Heart right ventricle (tissue), 16 donors: ENCODE measurements at regions not wholly inside any gene's neighbourhood (a gene's known extent, or its start where the extent isn't known, plus 50 kb on each side); places are given as distances from the start of the nearest gene placed in this dataset.

Experiments used
- ATAC-seq, 8 donors: fragments of 200-7000 bp; cut with Tn5 transposase; one replicate each; pipeline ENCODE4 v1.9.1; 2020; ENCODE audit warnings: mild to moderate bottlenecking in 8 of 8, moderate library complexity in 8 of 8, moderate number of reproducible peaks in 1 of 8
- DNase-seq, 2 donors: peaks; one replicate each; pipeline ENCODE4 v3.0.0-alpha.2; 2020
- H3K27ac ChIP-seq, 10 donors: fragments of 200-600 bp; sonication (generic) in 2 of 10; one replicate each; pipeline versions ENCODE4 v1.5.0 to v1.8.0; 2020 to 2022; ENCODE audit warnings: mild to moderate bottlenecking in 3 of 10
- H3K27me3 ChIP-seq, 7 donors: fragments of 200-600 bp; one replicate each; pipeline ENCODE4 v1.8.0; 2021 to 2022; ENCODE audit warnings: mild to moderate bottlenecking in 2 of 7
- H3K36me3 ChIP-seq, 9 donors: fragments of 200-600 bp; sonication (generic) in 1 of 9; one replicate each; pipeline versions ENCODE4 v1.5.0 to v1.8.0; 2020 to 2022; ENCODE audit warnings: mild to moderate bottlenecking in 2 of 9
- H3K4me1 ChIP-seq, 9 donors: fragments of 200-600 bp; sonication (generic) in 1 of 9; one replicate each; pipeline versions ENCODE4 v1.5.0 to v1.8.0; 2020 to 2022; ENCODE audit warnings: mild to moderate bottlenecking in 4 of 9
- H3K4me3 ChIP-seq, 10 donors: fragments of 200-600 bp; sonication (generic) in 2 of 10; one replicate each; pipeline versions ENCODE4 v1.5.0 to v1.8.0; 2020 to 2022; ENCODE audit warnings: mild to moderate bottlenecking in 7 of 10, moderate library complexity in 2 of 10
- H3K9me3 ChIP-seq, 11 donors: fragments of 200-600 bp in 10 of 11; sonication (generic) in 2 of 11; one replicate each; pipeline versions ENCODE4 v1.5.0 to v1.8.0; 2013 to 2022; ENCODE audit warnings: mild to moderate bottlenecking in 2 of 11, control low read depth in 1 of 11, moderate library complexity in 1 of 11
- WGBS, 2 donors: extraction: QIAGEN DNeasy Blood & Tissue Kit; methylation state at CpG; one replicate each; pipeline ENCODE4 v1.1.7; 2013; ENCODE audit warnings: inconsistent platforms in 1 of 2; 5-methylcytosine and 5-hydroxymethylcytosine counted together
- intact Hi-C, 10 donors: fragments of 100-400 bp; cut with DNase I; formaldehyde crosslinking; loops; one replicate each; pipeline versions ENCODE4 v1.11.1 to v1.14.2; 2022
- TF ChIP-seq, protein P1 (sequence below), 9 donors: fragments of 200-600 bp; sonication (generic) in 2 of 9; IDR thresholded peaks; one replicate each; pipeline versions ENCODE4 v1.5.0 to v1.8.0; 2021 to 2022; ENCODE audit warnings: antibody characterized with exemption in 9 of 9, mild to moderate bottlenecking in 5 of 9, moderate library complexity in 1 of 9
- donor health status: Arrhythmogenic right ventricular cardiomyopathy.
- donor health status: ischemic (EF 13 %, LVEDD 7.1; RV severe dilation, severe dysfunction).
- donor health status: healthy with polysubstance abuse.
- donor health status: DM: no; HTN: yes; CAD: no.
- donor health status: DM: no; HTN: no; CAD: no.
- donor health status: ischemic (EF 25% LVEDD 6.9; RV normal size, moderate dysfunction).
- donor health status: ischemic (EF 25% LVEDD 5.7; RV mildly dilated, moderate dysfunction).
- donor health status: healthy.
- donor health status: DM: yes; HTN: yes; CAD: no.
- donor health status: Ischemic cardiomyopathy.
- donor health status: ischemic (EF 35%, LVEDD 5.7; RV mildly dilated, moderate dysfunction).
- donor health status: nonischemic (EF 11% LVEDD 7.7; RV severe dilation, severe dysfunction).
- donor health status: DM: yes; HTN: yes; CAD: no.
- donor health status: PGD.
- donor health status: ischemic (EF 29% LVEDD 5.4; RV normal size, mild dysfunction).
- donor health status: nonischemic (EF 23%, LVEDD 6.1; RV moderate dilation, normal function).

DNA sequence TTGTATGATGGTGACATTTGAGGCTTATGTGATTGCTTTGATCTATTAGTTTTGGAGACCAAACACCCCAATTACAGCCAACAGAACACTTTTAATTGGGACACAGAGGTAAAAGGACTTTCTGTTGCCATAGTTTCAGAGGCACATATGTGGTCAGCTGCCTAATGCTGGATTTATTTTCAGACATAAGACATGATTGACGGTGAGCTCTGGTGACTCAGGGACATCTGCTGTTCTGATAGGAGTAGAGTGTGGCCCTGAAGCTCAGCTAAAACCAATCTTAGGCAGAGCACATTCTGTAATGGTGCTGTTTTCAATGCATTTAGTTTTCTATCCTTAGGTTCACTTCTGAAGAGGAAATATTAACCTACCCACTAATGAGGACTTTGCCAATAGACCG lies 247.1 kb downstream of the UTP18 start:
- intact Hi-C loops, result no loop called here
- WGBS, 2 donors, result 58 to 70% methylated on average over 2 of the region's 2 CpGs
- ATAC-seq (no peak), DNase-seq (no peak)
- TF ChIP-seq, protein P1, sequence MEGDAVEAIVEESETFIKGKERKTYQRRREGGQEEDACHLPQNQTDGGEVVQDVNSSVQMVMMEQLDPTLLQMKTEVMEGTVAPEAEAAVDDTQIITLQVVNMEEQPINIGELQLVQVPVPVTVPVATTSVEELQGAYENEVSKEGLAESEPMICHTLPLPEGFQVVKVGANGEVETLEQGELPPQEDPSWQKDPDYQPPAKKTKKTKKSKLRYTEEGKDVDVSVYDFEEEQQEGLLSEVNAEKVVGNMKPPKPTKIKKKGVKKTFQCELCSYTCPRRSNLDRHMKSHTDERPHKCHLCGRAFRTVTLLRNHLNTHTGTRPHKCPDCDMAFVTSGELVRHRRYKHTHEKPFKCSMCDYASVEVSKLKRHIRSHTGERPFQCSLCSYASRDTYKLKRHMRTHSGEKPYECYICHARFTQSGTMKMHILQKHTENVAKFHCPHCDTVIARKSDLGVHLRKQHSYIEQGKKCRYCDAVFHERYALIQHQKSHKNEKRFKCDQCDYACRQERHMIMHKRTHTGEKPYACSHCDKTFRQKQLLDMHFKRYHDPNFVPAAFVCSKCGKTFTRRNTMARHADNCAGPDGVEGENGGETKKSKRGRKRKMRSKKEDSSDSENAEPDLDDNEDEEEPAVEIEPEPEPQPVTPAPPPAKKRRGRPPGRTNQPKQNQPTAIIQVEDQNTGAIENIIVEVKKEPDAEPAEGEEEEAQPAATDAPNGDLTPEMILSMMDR (IDR thresholded peaks at IDR 0.05), result no peak
- no peaks in the 10 kb centered on the region for H3K9me3 ChIP-seq
- H3K27me3 ChIP-seq, result peaks cover 0 to 68% (median 5%) of the 10 kb centered on the region in 7 donors
- H3K4me3 ChIP-seq, result no peak overlapping the region
- H3K27ac ChIP-seq, result no peak overlapping the region
- no peaks in the 10 kb centered on the region for H3K36me3 ChIP-seq
- H3K4me1 ChIP-seq, result no peaks in the 10 kb centered on the region

DNA sequence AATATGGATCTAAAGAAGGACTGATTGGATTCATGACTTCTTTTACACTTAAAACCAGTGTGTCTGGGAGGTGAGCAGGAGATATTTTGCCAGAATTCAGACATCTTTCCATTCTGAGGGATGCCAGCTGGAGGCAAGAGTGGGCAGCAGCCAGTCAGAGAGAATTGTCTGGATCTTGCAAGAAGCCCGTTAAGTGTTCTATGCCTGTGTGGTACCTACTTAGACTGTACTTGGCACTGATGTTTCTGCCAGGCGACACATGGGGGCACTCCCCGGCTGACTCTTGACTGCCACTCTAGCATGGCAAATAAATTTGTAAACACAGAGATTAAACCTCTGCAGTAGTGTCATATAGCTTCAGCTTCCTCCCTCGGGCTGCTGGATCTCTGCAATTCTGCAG lies 247.7 kb downstream of the UTP18 start:
- intact Hi-C loops, result no loop called here
- H3K27me3 ChIP-seq, result peaks cover 0 to 62% (median 5%) of the 10 kb centered on the region in 7 donors
- no peaks in the 10 kb centered on the region for H3K36me3 ChIP-seq
- no peaks in the 10 kb centered on the region for H3K4me1 ChIP-seq
- TF ChIP-seq, protein P1 (IDR thresholded peaks at IDR 0.05), result no peak
- no peak overlapping the region for H3K4me3 ChIP-seq
- WGBS, 2 donors, result 79 to 84% methylated on average over 4 of the region's 4 CpGs
- ATAC-seq (no peak), DNase-seq (no peak)
- H3K9me3 ChIP-seq, result no peaks in the 10 kb centered on the region
- H3K27ac ChIP-seq, result no peak overlapping the region

DNA sequence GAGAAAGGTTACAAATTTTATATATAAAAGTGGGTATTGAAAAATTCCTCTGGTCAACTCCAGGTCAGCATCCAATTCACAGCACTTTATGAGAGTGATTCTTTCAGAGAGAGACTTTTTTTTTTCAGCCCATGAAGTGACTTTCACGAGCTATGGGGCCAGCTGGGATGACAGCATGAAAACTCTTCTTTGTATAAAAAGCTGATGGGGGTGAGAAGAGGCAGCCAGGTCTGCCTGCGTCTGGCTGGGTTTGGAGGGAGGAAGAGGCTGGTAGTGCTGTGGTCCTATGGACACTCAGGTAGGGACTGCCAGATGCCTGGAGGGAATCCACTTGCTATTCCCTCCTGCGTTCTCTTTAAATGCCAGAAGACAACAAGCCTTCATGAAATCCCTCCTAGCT lies 250.6 kb downstream of the UTP18 start:
- no peak overlapping the region for H3K27ac ChIP-seq
- DNase-seq, result no peak
- peaks cover 0 to 37% (median 4%) of the 10 kb centered on the region in 7 donors for H3K27me3 ChIP-seq
- H3K36me3 ChIP-seq, result no peaks in the 10 kb centered on the region
- H3K4me3 ChIP-seq, result no peak overlapping the region
- intact Hi-C loops, result no loop called here
- H3K4me1 ChIP-seq, result no peaks in the 10 kb centered on the region
- no peak for ATAC-seq
- H3K9me3 ChIP-seq, result peaks cover 0 to 3% (median 0%) of the 10 kb centered on the region in 11 donors
- TF ChIP-seq, protein P1 (IDR thresholded peaks at IDR 0.05), result no peak
- 74% methylated on average over 3 of the region's 3 CpGs for WGBS, 2 donors

GRCh38 chr17:51512220-51512907 lies 252.0 kb downstream of the UTP18 start:
- 76 to 87% methylated on average over 5 of the region's 5 CpGs for WGBS, 2 donors
- Histone ChIP-seq H3K27me3 (peaks cover 0 to 25% (median 0%) of the 10 kb centered on the region in 7 donors), H3K27ac (no peak overlapping the region), H3K4me1 (no peaks in the 10 kb centered on the region), H3K4me3 (no peak overlapping the region), H3K36me3 (no peaks in the 10 kb centered on the region), H3K9me3 (peaks cover 0 to 5% (median 0%) of the 10 kb centered on the region in 11 donors)
- no peak for DNase-seq
- intact Hi-C loops, result no loop called here
- no peak for ATAC-seq
- TF ChIP-seq, protein P1 (IDR thresholded peaks at IDR 0.05), result no peak
